HEK293T (cell line): ENCODE measurements at regions not wholly inside any gene's neighbourhood (a gene's known extent, or its start where the extent isn't known, plus 50 kb on each side); places are given as distances from the start of the nearest gene placed in this dataset.
A peak's percentile ranks its signal among the peaks of the same experiment; 100 is the strongest.

Source experiments
- ARNT ChIP-seq: fragments of 450-650 bp; IDR thresholded peaks from 2 replicates; pipeline ENCODE4 v1.6.1; 2017; ENCODE audit warnings: mild to moderate bottlenecking
- BHLHE40 ChIP-seq: fragments of 450-650 bp; IDR thresholded peaks from 2 replicates; pipeline ENCODE4 v1.6.1; 2016; ENCODE audit warnings: mild to moderate bottlenecking, moderate library complexity, borderline replicate concordance
- CTBP1 ChIP-seq: fragments of 450-650 bp; IDR thresholded peaks from 2 replicates; pipeline ENCODE4 v1.6.1; 2016; ENCODE audit warnings: borderline replicate concordance
- FOXK2 ChIP-seq: fragments of 450-650 bp; IDR thresholded peaks from 2 replicates; pipeline ENCODE4 v1.6.1; 2016; ENCODE audit warnings: mild to moderate bottlenecking
- HDGF ChIP-seq: fragments of 450-650 bp; IDR thresholded peaks from 2 replicates; pipeline ENCODE4 v1.6.1; 2017; ENCODE audit warnings: antibody characterized with exemption, borderline replicate concordance
- L3MBTL2 ChIP-seq: fragments of 450-650 bp; conservative IDR thresholded peaks from 2 replicates; pipeline ENCODE4 v1.6.1; 2016; ENCODE audit warnings: mild to moderate bottlenecking
- LEF1 ChIP-seq: fragments of 450-650 bp; IDR thresholded peaks from 2 replicates; pipeline ENCODE4 v1.6.1; 2017; ENCODE audit warnings: mild to moderate bottlenecking, borderline replicate concordance
- PKNOX1 ChIP-seq: fragments of 450-650 bp; IDR thresholded peaks from 2 replicates; pipeline ENCODE4 v1.6.1; 2016
- SP1 ChIP-seq: fragments of 450-650 bp; IDR thresholded peaks from 2 replicates; pipeline ENCODE4 v1.6.1; 2017
- SUZ12 ChIP-seq: fragments of 450-650 bp; IDR thresholded peaks from 2 replicates; pipeline ENCODE4 v1.6.1; 2016; ENCODE audit warnings: mild to moderate bottlenecking
- TARDBP ChIP-seq: fragments of 450-650 bp; IDR thresholded peaks from 2 replicates; pipeline ENCODE4 v1.6.1; 2016

GRCh38 chr6:139855671-139856311 is 481.3 kb upstream of the CITED2 start:
- TF ChIP-seq ARNT (no peak), BHLHE40 (no peak), L3MBTL2 (no peak), SUZ12 (no peak), LEF1 (no peak), TARDBP (no peak), PKNOX1 (peak; percentile 31; the same call in 1 of the 2 replicates), HDGF (no peak), SP1 (no peak), CTBP1 (no peak), FOXK2 (no peak)
